RWPE2 (cell line): ENCODE measurements at regions not wholly inside any gene's neighbourhood (a gene's known extent, or its start where the extent isn't known, plus 50 kb on each side); places are given as distances from the start of the nearest gene placed in this dataset.

ENCODE experiments used
- ATAC-seq: fragments of 200-7000 bp; cut with Tn5 transposase; 3 replicates; pipeline ENCODE4 v1.9.1; 2021; ENCODE audit warnings: low read depth
- DNase-seq: peaks from one replicate; pipeline ENCODE4 v3.0.0-alpha.2; 2020; ENCODE audit warnings: low spot score
- H3K27ac ChIP-seq: fragments of 450-650 bp; 2 replicates; pipeline ENCODE4 v1.5.1; 2017; ENCODE audit warnings: mild to moderate bottlenecking; ENCODE audit not compliant: poor library complexity, severe bottlenecking
- H3K27me3 ChIP-seq: fragments of 250-450 bp; sonication (Bioruptor Pico); 2 replicates; pipeline ENCODE4 v1.5.1; 2021; ENCODE audit warnings: mild to moderate bottlenecking, moderate library complexity; ENCODE audit not compliant: insufficient read depth, poor library complexity, severe bottlenecking
- H3K36me3 ChIP-seq: fragments of 250-450 bp; sonication (Bioruptor Pico); 2 replicates; pipeline ENCODE4 v1.5.1; 2020; ENCODE audit warnings: low read depth, mild to moderate bottlenecking, moderate library complexity
- H3K4me1 ChIP-seq: fragments of 250-450 bp; sonication (Bioruptor Pico); 2 replicates; pipeline ENCODE4 v1.5.1; 2021; ENCODE audit warnings: mild to moderate bottlenecking, moderate library complexity; ENCODE audit not compliant: insufficient read depth, poor library complexity, severe bottlenecking
- H3K4me3 ChIP-seq: fragments of 250-450 bp; sonication (Bioruptor Pico); 2 replicates; pipeline ENCODE4 v1.5.1; 2021; ENCODE audit warnings: mild to moderate bottlenecking, moderate library complexity; ENCODE audit not compliant: severe bottlenecking
- H3K9me3 ChIP-seq: fragments of 250-450 bp; sonication (Bioruptor Pico); 2 replicates; pipeline ENCODE4 v1.5.1; 2021; ENCODE audit warnings: mild to moderate bottlenecking, moderate library complexity; ENCODE audit not compliant: severe bottlenecking
- TF ChIP-seq, protein P1 (sequence below): fragments of 450-650 bp; IDR thresholded peaks from one replicate; pipeline ENCODE4 v1.5.1; 2017; ENCODE audit warnings: mild to moderate bottlenecking, moderate library complexity; ENCODE audit not compliant: poor library complexity, severe bottlenecking

DNA sequence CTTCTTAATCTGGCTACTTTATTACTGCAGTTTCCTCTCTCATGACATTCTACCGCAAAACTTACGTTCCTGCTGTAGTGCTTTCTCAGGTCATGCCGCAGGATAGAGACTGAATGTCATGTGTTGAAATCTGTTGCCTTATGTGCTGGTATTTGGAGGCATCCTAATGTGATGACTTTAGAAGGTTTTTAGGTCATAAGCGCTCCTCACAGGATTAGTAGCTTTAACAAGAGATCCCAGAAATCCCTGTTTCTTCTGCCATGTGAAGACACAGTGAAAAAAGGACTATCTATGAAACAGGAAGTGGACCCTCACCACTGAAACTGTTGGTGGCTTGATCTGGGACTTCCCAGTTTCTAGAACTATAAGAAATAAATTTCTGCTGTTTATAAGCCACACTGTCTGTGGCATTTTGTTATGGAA is 209.3 kb downstream of the LACC1 start:
- no peak for DNase-seq
- H3K4me3 ChIP-seq, result no peak overlapping the region
- H3K4me1 ChIP-seq, result no peaks in the 10 kb centered on the region
- no peaks in the 10 kb centered on the region for H3K9me3 ChIP-seq
- H3K27ac ChIP-seq, result no peak overlapping the region
- no peaks in the 10 kb centered on the region for H3K36me3 ChIP-seq
- ATAC-seq, result no peak
- no peaks in the 10 kb centered on the region for H3K27me3 ChIP-seq
- TF ChIP-seq, protein P1, sequence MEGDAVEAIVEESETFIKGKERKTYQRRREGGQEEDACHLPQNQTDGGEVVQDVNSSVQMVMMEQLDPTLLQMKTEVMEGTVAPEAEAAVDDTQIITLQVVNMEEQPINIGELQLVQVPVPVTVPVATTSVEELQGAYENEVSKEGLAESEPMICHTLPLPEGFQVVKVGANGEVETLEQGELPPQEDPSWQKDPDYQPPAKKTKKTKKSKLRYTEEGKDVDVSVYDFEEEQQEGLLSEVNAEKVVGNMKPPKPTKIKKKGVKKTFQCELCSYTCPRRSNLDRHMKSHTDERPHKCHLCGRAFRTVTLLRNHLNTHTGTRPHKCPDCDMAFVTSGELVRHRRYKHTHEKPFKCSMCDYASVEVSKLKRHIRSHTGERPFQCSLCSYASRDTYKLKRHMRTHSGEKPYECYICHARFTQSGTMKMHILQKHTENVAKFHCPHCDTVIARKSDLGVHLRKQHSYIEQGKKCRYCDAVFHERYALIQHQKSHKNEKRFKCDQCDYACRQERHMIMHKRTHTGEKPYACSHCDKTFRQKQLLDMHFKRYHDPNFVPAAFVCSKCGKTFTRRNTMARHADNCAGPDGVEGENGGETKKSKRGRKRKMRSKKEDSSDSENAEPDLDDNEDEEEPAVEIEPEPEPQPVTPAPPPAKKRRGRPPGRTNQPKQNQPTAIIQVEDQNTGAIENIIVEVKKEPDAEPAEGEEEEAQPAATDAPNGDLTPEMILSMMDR, result no peak

DNA sequence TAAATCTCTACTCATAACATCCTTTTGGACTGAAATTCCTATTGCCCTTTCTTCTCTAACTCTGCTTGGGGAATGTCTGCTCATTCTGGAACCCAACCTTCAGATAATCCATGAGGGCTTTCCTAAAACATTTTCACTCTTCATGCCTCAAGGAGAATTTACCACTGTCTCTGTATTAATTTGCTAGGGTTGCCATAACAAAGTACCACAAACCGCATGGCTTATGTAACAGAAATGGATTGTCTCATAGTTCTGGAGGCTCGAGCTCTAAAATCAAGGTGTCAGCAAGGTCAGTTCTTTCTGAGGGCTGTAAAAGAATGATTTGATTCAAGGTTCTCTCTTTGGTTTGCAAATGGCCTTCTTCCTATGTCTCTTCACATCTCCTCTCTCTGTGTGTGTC is 209.7 kb downstream of the LACC1 start:
- Histone ChIP-seq H3K9me3 (no peaks in the 10 kb centered on the region), H3K4me3 (no peak overlapping the region), H3K27me3 (no peaks in the 10 kb centered on the region), H3K4me1 (no peaks in the 10 kb centered on the region), H3K36me3 (no peaks in the 10 kb centered on the region), H3K27ac (no peak overlapping the region)
- ATAC-seq, result no peak
- DNase-seq, result no peak
- TF ChIP-seq, protein P1, result no peak

DNA sequence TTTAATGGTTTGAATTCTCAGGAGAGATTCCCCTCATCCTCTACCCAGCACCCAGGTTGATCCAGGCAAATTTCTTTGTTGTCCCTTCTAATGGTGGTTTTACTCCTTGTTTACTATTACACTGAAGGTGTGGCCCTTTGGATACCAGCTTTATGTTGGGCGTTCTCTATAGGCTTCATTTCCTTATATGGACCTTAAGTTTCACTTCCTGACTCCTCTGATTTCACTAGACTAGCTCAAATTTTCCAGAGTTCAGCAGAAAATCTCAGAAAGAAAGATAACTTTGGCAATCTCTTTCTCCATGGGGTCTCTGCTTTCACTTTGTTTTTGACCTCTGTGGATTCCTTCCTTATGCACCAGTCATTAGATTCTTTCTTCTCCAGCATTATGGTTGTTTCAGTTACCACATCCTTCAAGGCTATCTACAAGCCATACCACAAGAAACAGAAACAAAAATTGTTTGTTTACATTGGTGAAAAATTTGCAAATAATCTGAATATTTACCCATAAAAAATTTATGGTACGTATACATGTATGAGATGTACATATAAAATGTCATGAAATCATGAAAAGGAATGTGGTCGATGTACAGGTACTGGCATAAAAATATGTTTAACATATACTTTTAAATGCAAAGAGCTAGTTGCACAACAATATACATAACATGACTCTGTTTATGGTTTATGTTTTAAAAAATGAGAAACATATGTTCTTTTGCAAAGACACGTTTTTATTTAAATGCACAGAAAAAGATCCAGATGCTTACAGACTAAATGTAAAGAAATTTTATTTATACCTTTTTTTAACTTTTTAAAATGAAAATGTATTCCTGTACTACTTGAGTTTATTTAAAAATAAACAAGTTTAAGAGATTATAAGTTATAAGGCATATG is 212.6 kb downstream of the LACC1 start:
- Histone ChIP-seq H3K36me3 (no peaks in the 10 kb centered on the region), H3K27me3 (no peaks in the 10 kb centered on the region), H3K9me3 (no peaks in the 10 kb centered on the region), H3K4me3 (no peak overlapping the region), H3K4me1 (no peaks in the 10 kb centered on the region), H3K27ac (no peak overlapping the region)
- ATAC-seq (no peak), DNase-seq (no peak)
- TF ChIP-seq, protein P1, result no peak

DNA sequence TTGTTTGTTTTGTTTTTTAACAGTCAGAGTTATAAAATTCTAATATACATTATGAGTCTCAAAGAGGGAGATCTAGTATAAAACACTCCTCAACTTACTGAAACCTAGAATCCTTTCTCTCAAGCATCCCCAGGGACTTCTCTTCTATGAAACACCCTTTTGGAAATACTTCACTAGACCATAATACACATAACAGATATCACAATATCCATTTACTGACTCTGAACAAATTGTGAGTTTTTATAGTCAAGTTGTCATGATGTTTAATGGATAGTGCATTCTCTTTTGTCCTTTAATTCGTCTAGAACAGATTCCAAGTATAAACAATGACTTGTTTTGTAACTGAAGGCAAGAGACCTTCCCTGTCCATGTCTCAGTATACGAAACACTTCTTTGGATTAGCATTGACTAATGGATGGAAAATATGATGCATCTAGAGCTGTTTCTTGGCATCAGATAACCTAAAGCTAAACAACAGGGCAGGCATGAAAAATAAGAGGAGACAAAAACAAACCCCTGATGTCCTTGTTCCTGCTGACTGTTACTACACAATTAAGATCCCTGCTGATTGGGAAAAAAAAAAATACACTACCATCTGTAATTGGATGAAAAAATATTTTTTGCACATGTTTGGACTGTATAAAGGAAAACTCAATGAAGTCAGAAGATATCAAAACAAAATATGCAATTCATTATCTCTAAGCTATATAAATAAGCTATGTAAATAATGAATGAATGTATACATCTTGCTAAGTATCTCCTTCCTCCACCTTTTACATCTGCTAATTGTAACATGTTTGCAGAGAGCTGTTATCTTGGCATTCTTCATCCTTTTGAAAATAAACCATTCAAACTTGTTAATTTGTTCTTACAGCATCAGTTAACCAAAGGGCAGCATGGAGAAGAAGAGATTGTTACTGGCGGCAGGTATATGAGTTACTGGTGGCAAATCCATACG is 214.2 kb downstream of the LACC1 start:
- no peaks in the 10 kb centered on the region for H3K27me3 ChIP-seq
- no peak for ATAC-seq
- TF ChIP-seq, protein P1, result no peak

More for the DNA sequence above, 214.2 kb downstream of the LACC1 start:
- Histone ChIP-seq H3K27ac (no peak overlapping the region), H3K4me1 (no peaks in the 10 kb centered on the region), H3K36me3 (no peaks in the 10 kb centered on the region), H3K9me3 (no peaks in the 10 kb centered on the region), H3K4me3 (no peak overlapping the region)
- DNase-seq, result no peak
